ENCODE measurements at regions not wholly inside any gene's neighbourhood (a gene's known extent, or its start where the extent isn't known, plus 50 kb on each side); places are given as distances from the start of the nearest gene placed in this dataset.

- no peak for DNase-seq
- H3K9me2 ChIP-seq (ENCODE audit: insufficient read depth) = no peaks in the 10 kb centered on the region
- H3K79me2 ChIP-seq (ENCODE audit: insufficient read depth) = no peaks in the 10 kb centered on the region
- H3K36me3 ChIP-seq (ENCODE audit: low read depth) = no peaks in the 10 kb centered on the region
- H3F3A ChIP-seq (ENCODE audit: insufficient read depth) = no peaks in the 10 kb centered on the region
- H3K9me3 ChIP-seq (ENCODE audit: low read depth) = no peaks in the 10 kb centered on the region
- H3K4me2 ChIP-seq (ENCODE audit: unreplicated experiment) = no peak overlapping the region
- no peak for TF ChIP-seq EZH2phosphoT487 (IDR thresholded peaks at IDR 0.05; ENCODE audit: insufficient read depth, low read depth)
- no peak for TF ChIP-seq EZH2 (IDR thresholded peaks at IDR 0.05; ENCODE audit: insufficient read depth, poor library complexity, severe bottlenecking)
- no peak overlapping the region for H3K27ac ChIP-seq
- no peak overlapping the region for H3K4me3 ChIP-seq
- no peak overlapping the region for H2AFZ ChIP-seq
- no peak overlapping the region for H3K9ac ChIP-seq
- 47 to 49% methylated on average over 7 of the region's 7 CpGs for WGBS, 2 experiments (ENCODE audit: low coverage in 1 of 2, low lambda C conversion rate in 2 of 2, missing lambda C conversion rate in 2 of 2)
- in situ Hi-C loops (cut with MboI) = no loop called here
- no peaks in the 10 kb centered on the region for H3K27me3 ChIP-seq (replicated peaks; ENCODE audit: insufficient read depth)
- no peaks in the 10 kb centered on the region for H3K4me1 ChIP-seq (ENCODE audit: insufficient read depth)
- no peaks in the 10 kb centered on the region for H4K20me1 ChIP-seq (ENCODE audit: insufficient read depth)
These were observed 542.4 kb downstream of the ACTR3B start for GRCh38 chr7:153301936-153302335.

GRCh38 chr7:153320005-153320404 lies 560.5 kb downstream of the ACTR3B start:
- DNase-seq = no peak
- no peak overlapping the region for H3K27ac ChIP-seq
- H3K36me3 ChIP-seq (ENCODE audit: low read depth) = no peaks in the 10 kb centered on the region
- H4K20me1 ChIP-seq (ENCODE audit: insufficient read depth) = no peaks in the 10 kb centered on the region
- H2AFZ ChIP-seq = no peak overlapping the region
- in situ Hi-C loops (cut with MboI) = no loop called here
- no peaks in the 10 kb centered on the region for H3K4me1 ChIP-seq (ENCODE audit: insufficient read depth)
- no peak overlapping the region for H3K9ac ChIP-seq
- no peaks in the 10 kb centered on the region for H3K79me2 ChIP-seq (ENCODE audit: insufficient read depth)
- no peaks in the 10 kb centered on the region for H3F3A ChIP-seq (ENCODE audit: insufficient read depth)
- no peaks in the 10 kb centered on the region for H3K27me3 ChIP-seq (replicated peaks; ENCODE audit: insufficient read depth)
- H3K9me2 ChIP-seq (ENCODE audit: insufficient read depth) = no peaks in the 10 kb centered on the region
- WGBS, 2 experiments (ENCODE audit: low coverage in 1 of 2, low lambda C conversion rate in 2 of 2, missing lambda C conversion rate in 2 of 2) = 0 to 1% methylated on average over 4 of the region's 4 CpGs
- no peak overlapping the region for H3K4me3 ChIP-seq
- H3K4me2 ChIP-seq (ENCODE audit: unreplicated experiment) = no peak overlapping the region
- no peaks in the 10 kb centered on the region for H3K9me3 ChIP-seq (ENCODE audit: low read depth)
- TF ChIP-seq EZH2phosphoT487 (IDR thresholded peaks at IDR 0.05; ENCODE audit: insufficient read depth, low read depth) = no peak
- TF ChIP-seq EZH2 (IDR thresholded peaks at IDR 0.05; ENCODE audit: insufficient read depth, poor library complexity, severe bottlenecking) = no peak

GRCh38 chr7:153320681-153321080 lies 561.1 kb downstream of the ACTR3B start:
- Histone ChIP-seq H3K27me3 (replicated peaks; ENCODE audit: insufficient read depth) (no peaks in the 10 kb centered on the region), H4K20me1 (ENCODE audit: insufficient read depth) (no peaks in the 10 kb centered on the region), H2AFZ (no peak overlapping the region), H3K79me2 (ENCODE audit: insufficient read depth) (no peaks in the 10 kb centered on the region), H3K27ac (no peak overlapping the region), H3K4me1 (ENCODE audit: insufficient read depth) (no peaks in the 10 kb centered on the region), H3K4me3 (no peak overlapping the region), H3K9me2 (ENCODE audit: insufficient read depth) (no peaks in the 10 kb centered on the region), H3K4me2 (ENCODE audit: unreplicated experiment) (no peak overlapping the region), H3F3A (ENCODE audit: insufficient read depth) (no peaks in the 10 kb centered on the region), H3K9me3 (ENCODE audit: low read depth) (no peaks in the 10 kb centered on the region), H3K36me3 (ENCODE audit: low read depth) (no peaks in the 10 kb centered on the region), H3K9ac (no peak overlapping the region)
- peak; percentile 0 for DNase-seq
- in situ Hi-C loops (cut with MboI) = no loop called here
- 3 to 4% methylated on average over 4 of the region's 4 CpGs for WGBS, 2 experiments (ENCODE audit: low coverage in 1 of 2, low lambda C conversion rate in 2 of 2, missing lambda C conversion rate in 2 of 2)
- TF ChIP-seq EZH2phosphoT487 (IDR thresholded peaks at IDR 0.05; ENCODE audit: insufficient read depth, low read depth) = no peak
- no peak for TF ChIP-seq EZH2 (IDR thresholded peaks at IDR 0.05; ENCODE audit: insufficient read depth, poor library complexity, severe bottlenecking)

- no peak overlapping the region for H3K4me3 ChIP-seq
- in situ Hi-C loops (cut with MboI) = no loop called here
- H3K9ac ChIP-seq = no peak overlapping the region
- no peak overlapping the region for H3K4me2 ChIP-seq (ENCODE audit: unreplicated experiment)
- H3F3A ChIP-seq (ENCODE audit: insufficient read depth) = no peaks in the 10 kb centered on the region
- no peaks in the 10 kb centered on the region for H4K20me1 ChIP-seq (ENCODE audit: insufficient read depth)
- no peaks in the 10 kb centered on the region for H3K4me1 ChIP-seq (ENCODE audit: insufficient read depth)
- no peaks in the 10 kb centered on the region for H3K9me3 ChIP-seq (ENCODE audit: low read depth)
- 1 to 2% methylated on average over 11 of the region's 11 CpGs for whole genome bisulfite sequencing, 2 experiments (ENCODE audit: low coverage in 1 of 2, low lambda C conversion rate in 2 of 2, missing lambda C conversion rate in 2 of 2)
- no peak overlapping the region for H2AFZ ChIP-seq
- no peaks in the 10 kb centered on the region for H3K79me2 ChIP-seq (ENCODE audit: insufficient read depth)
- H3K36me3 ChIP-seq (ENCODE audit: low read depth) = no peaks in the 10 kb centered on the region
- H3K27ac ChIP-seq = no peak overlapping the region
- no peaks in the 10 kb centered on the region for H3K27me3 ChIP-seq (replicated peaks; ENCODE audit: insufficient read depth)
- no peak for DNase-seq
- TF ChIP-seq EZH2phosphoT487 (IDR thresholded peaks at IDR 0.05; ENCODE audit: insufficient read depth, low read depth) (no peak), EZH2 (IDR thresholded peaks at IDR 0.05; ENCODE audit: insufficient read depth, poor library complexity, severe bottlenecking) (no peak)
- H3K9me2 ChIP-seq (ENCODE audit: insufficient read depth) = no peaks in the 10 kb centered on the region
These were observed 563.4 kb downstream of the ACTR3B start for GRCh38 chr7:153322991-153323390.

- Histone ChIP-seq H3K4me1 (ENCODE audit: insufficient read depth) (no peaks in the 10 kb centered on the region), H3K27ac (no peak overlapping the region), H4K20me1 (ENCODE audit: insufficient read depth) (no peaks in the 10 kb centered on the region), H3K27me3 (replicated peaks; ENCODE audit: insufficient read depth) (no peaks in the 10 kb centered on the region), H3K4me2 (ENCODE audit: unreplicated experiment) (no peak overlapping the region), H3K9me3 (ENCODE audit: low read depth) (no peaks in the 10 kb centered on the region), H3K9me2 (ENCODE audit: insufficient read depth) (no peaks in the 10 kb centered on the region), H3K9ac (no peak overlapping the region), H2AFZ (no peak overlapping the region), H3F3A (ENCODE audit: insufficient read depth) (no peaks in the 10 kb centered on the region), H3K79me2 (ENCODE audit: insufficient read depth) (no peaks in the 10 kb centered on the region), H3K4me3 (no peak overlapping the region), H3K36me3 (ENCODE audit: low read depth) (no peaks in the 10 kb centered on the region)
- in situ Hi-C loops (cut with MboI) = no loop called here
- DNase-seq = no peak
- TF ChIP-seq EZH2phosphoT487 (IDR thresholded peaks at IDR 0.05; ENCODE audit: insufficient read depth, low read depth) = no peak
- no peak for TF ChIP-seq EZH2 (IDR thresholded peaks at IDR 0.05; ENCODE audit: insufficient read depth, poor library complexity, severe bottlenecking)
- WGBS, 2 experiments (ENCODE audit: low coverage in 1 of 2, low lambda C conversion rate in 2 of 2, missing lambda C conversion rate in 2 of 2) = 48 to 64% methylated on average over 5 of the region's 5 CpGs
These were observed 564.5 kb downstream of the ACTR3B start for GRCh38 chr7:153324094-153324493.
